PC-3 (cell line): ENCODE measurements at regions not wholly inside any gene's neighbourhood (a gene's known extent, or its start where the extent isn't known, plus 50 kb on each side); places are given as distances from the start of the nearest gene placed in this dataset.

Experiments
- ATAC-seq: fragments of 200-7000 bp; cut with Tn5 transposase; 2 replicates; pipeline ENCODE4 v1.9.1; 2020; ENCODE audit warnings: mild to moderate bottlenecking, moderate library complexity
- BruUV-seq: library from RNA; stranded (reverse); fragments of 400-500 nt; replicated peaks from 2 replicates; lab custom pipeline; 2021; lab: Mats Ljungman, UMichigan
- CTCF ChIA-PET: fragments of 300-600 bp; sonication (Branson Sonifier 250); formaldehyde crosslinking; loops from one replicate; lab custom pipeline; 2022; ENCODE audit warnings: antibody characterized with exemption; lab: Charles Lee
- POLR2A ChIA-PET: fragments of 300-600 bp; sonication (Branson Sonifier 250); formaldehyde crosslinking; loops from one replicate; lab custom pipeline; 2022; ENCODE audit warnings: antibody characterized with exemption; ENCODE audit not compliant: unreplicated experiment; lab: Charles Lee
- DNase-seq: peaks from one replicate; pipeline ENCODE4 v3.0.0-alpha.2; 2015
- H2AFZ ChIP-seq: fragments of 300-600 bp; sonication (generic); 2 replicates; pipeline ENCODE4 v1.6.0; 2016; ENCODE audit warnings: antibody characterized with exemption, low read length
- H3F3A ChIP-seq: fragments of 300-600 bp; sonication (generic); one replicate; pipeline ENCODE4 v1.6.0; 2017; ENCODE audit warnings: antibody characterized with exemption, low read length, control low read depth, mild to moderate bottlenecking; ENCODE audit not compliant: unreplicated experiment
- H3K27ac ChIP-seq: fragments of 300-600 bp; sonication (generic); 2 replicates; pipeline ENCODE4 v1.5.1; 2016; ENCODE audit warnings: mild to moderate bottlenecking, low read length
- H3K27me3 ChIP-seq: fragments of 300-600 bp; sonication (generic); 2 replicates; pipeline ENCODE4 v1.6.1; 2016; ENCODE audit warnings: low read length, mixed read lengths
- H3K36me3 ChIP-seq: fragments of 300-600 bp; sonication (generic); 2 replicates; pipeline ENCODE4 v1.6.1; 2016; ENCODE audit warnings: low read depth, mixed run types, low read length, mixed read lengths
- H3K4me1 ChIP-seq: fragments of 300-600 bp; sonication (generic); 2 replicates; pipeline ENCODE4 v1.5.1; 2016; ENCODE audit warnings: low read length; ENCODE audit not compliant: insufficient read depth
- H3K4me2 ChIP-seq: fragments of 300-600 bp; sonication (generic); 2 replicates; pipeline ENCODE4 v1.6.0; 2016; ENCODE audit warnings: low read length
- H3K4me3 ChIP-seq: fragments of 300-600 bp; sonication (generic); 2 replicates; pipeline ENCODE4 v1.5.1; 2016; ENCODE audit warnings: mild to moderate bottlenecking, low read length, mixed read lengths
- H3K79me2 ChIP-seq: fragments of 300-600 bp; sonication (generic); 2 replicates; pipeline ENCODE4 v1.6.1; 2017; ENCODE audit warnings: low read length, mixed read lengths
- H3K9ac ChIP-seq: fragments of 300-600 bp; sonication (generic); 2 replicates; pipeline ENCODE4 v1.6.0; 2016; ENCODE audit warnings: mild to moderate bottlenecking, low read length
- H3K9me2 ChIP-seq: fragments of 300-600 bp; sonication (generic); replicated peaks from 2 replicates; pipeline ENCODE4 v1.6.1; 2016; ENCODE audit warnings: mixed run types, low read length, mixed read lengths
- H3K9me3 ChIP-seq: fragments of 300-600 bp; sonication (generic); 2 replicates; pipeline ENCODE4 v1.6.1; 2016; ENCODE audit warnings: low read length, mixed read lengths
- H4K20me1 ChIP-seq: fragments of 300-600 bp; sonication (generic); 2 replicates; pipeline ENCODE4 v1.6.1; 2016; ENCODE audit warnings: low read length, mixed read lengths
- CTCF ChIP-seq: fragments of 300-600 bp; sonication (generic); conservative IDR thresholded peaks from 2 replicates; pipeline ENCODE4 v1.5.1; 2017; ENCODE audit warnings: antibody characterized with exemption, low read depth, mild to moderate bottlenecking, low read length
- EZH2 ChIP-seq: fragments of 300-600 bp; sonication (generic); IDR thresholded peaks from one replicate; pipeline ENCODE4 v1.6.1; 2017; ENCODE audit warnings: antibody characterized with exemption, mild to moderate bottlenecking, low read length; ENCODE audit not compliant: unreplicated experiment
- EZH2phosphoT487 ChIP-seq: fragments of 300-600 bp; sonication (generic); IDR thresholded peaks from 2 replicates; pipeline ENCODE4 v1.6.1; 2018; ENCODE audit warnings: mild to moderate bottlenecking, antibody characterized with exemption, low read length, borderline replicate concordance
- intact Hi-C: fragments of 100-400 bp; cut with micrococcal nuclease; formaldehyde crosslinking; loops from 2 replicates; pipeline ENCODE4 v1.9.0; 2023

GRCh38 chr2:8258406-8258805 is 423.4 kb upstream of the ID2 start:
- Histone ChIP-seq H3K79me2 (no peaks in the 10 kb centered on the region), H3K36me3 (no peaks in the 10 kb centered on the region), H3K4me1 (no peaks in the 10 kb centered on the region), H3K27me3 (no peaks in the 10 kb centered on the region), H3K9ac (no peak overlapping the region), H3K4me3 (no peak overlapping the region), H3K27ac (no peak overlapping the region), H3K9me3 (no peaks in the 10 kb centered on the region), H4K20me1 (no peaks in the 10 kb centered on the region), H2AFZ (no peak overlapping the region), H3F3A (no peaks in the 10 kb centered on the region), H3K9me2 (no peaks in the 10 kb centered on the region), H3K4me2 (no peak overlapping the region)
- DNase-seq (no peak), ATAC-seq (no peak)
- ChIA-PET POLR2A (no interaction called here), CTCF (no interaction called here)
- TF ChIP-seq EZH2: no peak
- TF ChIP-seq EZH2phosphoT487: no peak
- TF ChIP-seq CTCF: no peak
- intact Hi-C loops: no loop called here
- no TSS peak for BruUV-seq

- Histone ChIP-seq H4K20me1 (no peaks in the 10 kb centered on the region), H3K4me3 (no peak overlapping the region), H3K9me2 (no peaks in the 10 kb centered on the region), H3F3A (no peaks in the 10 kb centered on the region), H3K27me3 (no peaks in the 10 kb centered on the region), H2AFZ (no peak overlapping the region), H3K27ac (no peak overlapping the region), H3K36me3 (no peaks in the 10 kb centered on the region), H3K9ac (no peak overlapping the region), H3K4me1 (no peaks in the 10 kb centered on the region), H3K9me3 (no peaks in the 10 kb centered on the region), H3K79me2 (no peaks in the 10 kb centered on the region), H3K4me2 (no peak overlapping the region)
- DNase-seq (no peak), ATAC-seq (no peak)
- POLR2A ChIA-PET: no interaction called here
- BruUV-seq: no TSS peak
- CTCF ChIA-PET: no interaction called here
- intact Hi-C loops: no loop called here
- TF ChIP-seq CTCF: no peak
- TF ChIP-seq EZH2: no peak
- TF ChIP-seq EZH2phosphoT487: no peak
Measured at GRCh38 chr2:8259106-8259840, 422.6 kb upstream of the ID2 start.

GRCh38 chr2:8259841-8260178 is 422.0 kb upstream of the ID2 start:
- H3K9ac ChIP-seq: no peak overlapping the region
- CTCF ChIA-PET: no interaction called here
- no peaks in the 10 kb centered on the region for H3K36me3 ChIP-seq
- no peak overlapping the region for H3K4me3 ChIP-seq
- no peak overlapping the region for H3K4me2 ChIP-seq
- no peaks in the 10 kb centered on the region for H3K79me2 ChIP-seq
- TF ChIP-seq CTCF (no peak), EZH2phosphoT487 (no peak), EZH2 (no peak)
- no peaks in the 10 kb centered on the region for H4K20me1 ChIP-seq
- BruUV-seq: no TSS peak
- H3K9me3 ChIP-seq: no peaks in the 10 kb centered on the region
- H3K4me1 ChIP-seq: no peaks in the 10 kb centered on the region
- POLR2A ChIA-PET: no interaction called here
- no peak for DNase-seq
- ATAC-seq: no peak
- H3K27me3 ChIP-seq: no peaks in the 10 kb centered on the region
- no peak overlapping the region for H3K27ac ChIP-seq
- no peak overlapping the region for H2AFZ ChIP-seq
- no peaks in the 10 kb centered on the region for H3F3A ChIP-seq
- no peaks in the 10 kb centered on the region for H3K9me2 ChIP-seq
- intact Hi-C loops: no loop called here
